ENCODE measurements at regions not wholly inside any gene's neighbourhood (a gene's known extent, or its start where the extent isn't known, plus 50 kb on each side); places are given as distances from the start of the nearest gene placed in this dataset.
"Not testable (repeated sequence)": the region's sequence is repeated elsewhere in the genome, so short reads cannot be mapped to it uniquely, and the experiment has no call there.

GRCh38 chr12:84492351-84492883, 420.2 kb downstream of the SLC6A15 start:
- no peak for FAIRE-seq

DNA sequence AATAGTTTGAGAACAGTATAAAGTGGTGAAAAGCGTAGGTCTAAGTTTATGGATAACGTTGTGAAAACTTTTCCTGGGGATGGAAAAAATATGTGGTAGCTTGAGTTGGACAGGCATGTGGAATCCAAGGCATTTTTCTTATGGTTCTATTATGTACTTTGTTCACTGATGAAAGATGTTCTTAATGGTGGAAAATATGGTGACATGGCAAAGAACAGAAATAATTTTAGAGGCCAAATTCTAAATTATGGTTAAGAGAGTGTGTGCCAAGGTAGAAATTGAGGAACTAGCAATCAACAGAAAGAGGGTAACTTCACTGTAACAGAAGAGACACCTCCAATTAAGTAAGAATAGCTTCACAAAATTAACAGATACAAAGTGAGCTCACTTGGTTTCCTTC, 427.8 kb downstream of the SLC6A15 start:
- no peak for FAIRE-seq

- FAIRE-seq: no peak
Observed at GRCh38 chr12:84480803-84481202, 431.8 kb downstream of the SLC6A15 start.

GRCh38 chr12:84470361-84470760, 442.2 kb downstream of the SLC6A15 start:
- FAIRE-seq: no peak

DNA sequence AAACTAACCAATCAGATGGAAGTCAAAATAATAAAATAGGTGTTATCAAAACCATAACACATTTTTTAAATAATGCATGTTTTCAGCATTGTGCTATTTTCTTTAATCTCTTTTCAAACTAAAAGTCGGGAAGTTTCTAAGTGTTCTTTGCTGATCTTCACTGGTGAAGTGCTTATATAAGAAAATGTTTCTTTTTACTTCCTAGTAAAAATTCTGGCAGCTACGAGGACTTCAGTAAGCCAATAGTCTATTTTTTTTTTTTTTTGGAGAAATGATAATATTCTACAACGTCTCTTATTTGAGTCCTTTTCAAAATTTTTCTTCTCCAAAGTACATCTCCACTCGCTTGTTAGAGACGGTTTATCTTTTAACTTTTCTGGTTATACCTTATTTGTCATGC, 448.0 kb downstream of the SLC6A15 start:
- FAIRE-seq: no peak

DNA sequence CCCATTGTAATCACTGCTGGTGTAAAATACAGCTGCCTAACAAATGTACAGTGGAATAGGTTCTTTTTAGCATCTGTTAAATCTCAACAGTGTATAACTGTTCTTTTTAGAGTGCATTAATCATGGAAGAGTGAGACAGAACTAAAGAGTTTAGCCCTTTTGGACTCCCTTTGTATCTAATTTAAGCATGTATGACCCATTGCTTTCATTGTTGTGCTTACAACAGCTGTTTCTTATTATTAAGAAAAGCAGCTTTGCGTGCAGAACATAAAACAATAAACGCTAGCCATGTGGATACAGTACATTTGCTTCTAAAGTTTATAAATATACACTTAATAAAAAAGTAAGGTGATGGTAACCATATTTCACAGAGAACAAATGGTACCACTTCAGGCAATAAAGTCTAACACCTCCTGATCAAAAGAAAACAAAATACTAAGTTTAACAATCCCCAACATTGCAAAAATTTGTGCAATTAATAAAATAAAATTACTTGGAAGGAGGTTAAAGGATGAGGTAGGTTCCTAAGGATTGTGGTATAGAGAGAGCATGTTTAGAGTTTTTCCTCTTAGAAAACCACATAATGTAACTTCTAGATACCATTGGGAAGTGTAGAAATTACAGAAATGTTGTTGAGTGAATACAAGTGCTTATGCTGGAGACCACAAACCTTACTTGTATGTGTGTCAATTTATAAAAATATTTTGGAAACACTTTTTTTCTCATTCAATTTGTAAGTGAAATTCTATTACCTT, 448.7 kb downstream of the SLC6A15 start:
- FAIRE-seq: no peak

GRCh38 chr12:84455598-84455997, 457.0 kb downstream of the SLC6A15 start:
- FAIRE-seq: no peak

DNA sequence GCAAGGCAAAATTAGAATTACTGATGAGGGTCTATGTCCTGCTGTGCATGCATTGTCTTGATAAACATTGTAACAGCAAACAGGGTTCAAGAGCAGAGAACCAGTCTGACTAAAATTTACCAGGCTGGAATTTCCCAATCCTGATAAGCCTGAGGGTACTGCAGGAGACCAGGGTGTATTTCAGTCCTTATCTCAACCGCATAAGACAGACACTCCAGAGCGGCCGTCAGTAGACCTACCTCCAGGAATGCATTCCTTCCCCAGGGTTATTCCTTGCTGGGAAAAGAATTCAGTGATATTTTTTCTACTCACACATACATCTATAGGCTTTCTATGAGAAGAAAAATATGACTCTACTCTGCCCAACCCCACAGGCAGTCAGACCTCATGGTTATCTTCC, 466.1 kb downstream of the SLC6A15 start:
- not testable (repeated sequence) for FAIRE-seq

DNA sequence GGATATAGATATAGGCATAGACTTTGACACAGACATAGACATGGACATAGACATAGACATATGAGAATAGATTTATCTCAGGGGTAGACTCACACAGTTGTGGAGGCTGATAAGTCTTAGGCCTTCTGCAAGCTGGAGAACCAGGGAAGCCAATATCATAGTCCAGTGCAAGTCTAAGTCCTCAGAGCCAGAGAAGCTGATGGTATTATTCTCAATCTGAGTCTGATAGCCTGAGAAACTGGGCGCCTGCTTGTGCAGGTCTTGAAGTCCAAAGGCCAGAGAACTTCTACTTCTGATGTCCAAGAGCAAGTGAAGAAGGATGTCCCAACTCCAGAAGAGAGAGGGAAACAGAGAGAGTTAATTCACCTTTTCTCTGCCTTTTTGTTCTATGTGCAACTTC, 476.5 kb downstream of the SLC6A15 start:
- FAIRE-seq: no peak

- no peak for FAIRE-seq
Observed at GRCh38 chr12:84435682-84436081, 476.9 kb downstream of the SLC6A15 start.

DNA sequence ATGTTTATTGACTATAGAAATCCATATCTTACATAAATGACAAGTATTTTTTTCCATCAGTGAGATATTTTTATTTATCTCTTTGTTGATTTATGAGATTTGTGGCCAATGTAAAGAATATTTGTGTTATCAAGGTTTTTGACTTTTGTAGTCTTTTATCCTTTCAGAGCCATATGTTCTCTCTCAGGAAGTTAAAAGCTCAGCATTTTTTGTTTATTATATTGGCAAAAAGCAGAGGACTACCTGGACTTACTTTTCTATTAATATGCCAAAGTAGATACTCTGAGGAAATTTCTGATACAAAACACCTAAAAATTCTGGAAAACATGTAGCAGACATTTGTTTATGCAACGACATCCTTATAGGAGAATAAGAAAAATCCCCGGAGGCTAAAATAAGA, 490.3 kb downstream of the SLC6A15 start:
- no peak for FAIRE-seq

DNA sequence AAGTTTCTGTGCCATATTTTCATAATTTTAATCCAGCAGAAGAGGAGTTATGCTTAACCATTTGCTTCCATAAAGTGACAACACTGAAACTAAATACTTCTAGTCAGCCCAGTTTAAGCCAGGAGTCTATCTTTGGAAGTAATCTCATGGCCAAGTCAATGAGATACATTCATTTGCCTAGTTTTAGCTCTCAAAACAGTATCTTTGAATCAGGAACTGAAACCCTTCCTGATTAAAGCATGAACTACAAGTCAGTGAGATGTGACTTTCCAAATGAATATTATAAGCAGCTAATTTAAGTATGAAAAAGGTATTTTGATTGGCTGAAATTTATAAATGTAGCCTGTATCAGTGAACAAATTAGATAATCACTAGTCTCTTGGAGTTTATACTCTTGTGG, 491.5 kb downstream of the SLC6A15 start:
- no peak for FAIRE-seq

DNA sequence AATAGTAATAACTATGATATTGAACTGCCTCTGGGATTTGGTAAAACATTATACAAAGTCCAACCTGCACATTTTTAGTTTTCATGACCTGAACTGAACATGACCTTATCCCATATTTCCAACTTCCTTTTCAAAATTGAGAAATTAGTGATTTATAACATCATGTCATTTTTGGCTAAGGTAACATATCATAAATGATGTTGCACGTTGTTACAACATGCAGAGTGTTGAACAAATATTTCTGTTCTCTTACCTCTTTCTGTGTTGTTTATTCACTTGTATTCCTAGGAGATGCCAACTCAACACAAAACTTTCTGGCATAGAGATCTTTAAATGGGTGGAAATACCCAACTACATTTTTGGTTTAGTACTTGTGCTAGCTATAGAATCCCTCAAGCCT, 496.0 kb downstream of the SLC6A15 start:
- FAIRE-seq: no peak

GRCh38 chr12:84415946-84416345, 496.7 kb downstream of the SLC6A15 start:
- FAIRE-seq: no peak

DNA sequence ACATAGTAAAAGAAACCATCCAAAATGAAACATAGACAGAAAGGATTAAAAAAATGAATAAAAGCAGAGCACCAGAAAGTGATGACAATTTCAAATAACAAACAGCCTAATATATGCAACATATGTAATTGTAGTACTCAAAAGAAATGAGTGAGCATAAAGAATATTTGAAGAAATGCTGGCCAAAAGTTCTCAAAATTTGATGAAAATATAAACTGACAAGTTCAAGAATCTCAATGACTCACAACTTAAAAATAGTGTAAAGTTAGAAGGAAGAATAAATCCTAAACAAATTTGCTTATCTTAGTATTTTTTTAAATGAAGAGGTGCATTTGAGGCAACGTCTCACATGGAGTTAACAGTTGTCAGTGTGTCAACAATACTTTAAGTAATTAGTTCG, 498.9 kb downstream of the SLC6A15 start:
- FAIRE-seq: no peak

DNA sequence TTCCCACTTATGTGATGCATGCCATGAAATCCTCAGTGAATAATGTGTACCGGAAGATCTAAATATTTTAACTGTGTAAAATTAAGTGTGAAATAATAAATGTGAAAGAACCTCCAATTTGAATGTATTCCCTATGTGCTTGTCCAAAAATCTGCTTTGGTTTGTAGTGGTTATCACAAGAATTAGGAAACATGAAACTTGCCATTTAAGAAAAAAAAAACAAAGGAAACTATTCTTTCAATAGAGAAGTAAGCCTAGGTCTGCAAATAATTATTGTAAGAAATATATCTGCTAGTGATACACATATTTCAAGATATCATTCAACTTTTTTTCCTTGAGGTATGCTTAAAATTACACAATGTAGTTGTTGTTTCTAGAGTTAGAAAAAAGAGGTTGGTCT, 500.4 kb downstream of the SLC6A15 start:
- no peak for FAIRE-seq

DNA sequence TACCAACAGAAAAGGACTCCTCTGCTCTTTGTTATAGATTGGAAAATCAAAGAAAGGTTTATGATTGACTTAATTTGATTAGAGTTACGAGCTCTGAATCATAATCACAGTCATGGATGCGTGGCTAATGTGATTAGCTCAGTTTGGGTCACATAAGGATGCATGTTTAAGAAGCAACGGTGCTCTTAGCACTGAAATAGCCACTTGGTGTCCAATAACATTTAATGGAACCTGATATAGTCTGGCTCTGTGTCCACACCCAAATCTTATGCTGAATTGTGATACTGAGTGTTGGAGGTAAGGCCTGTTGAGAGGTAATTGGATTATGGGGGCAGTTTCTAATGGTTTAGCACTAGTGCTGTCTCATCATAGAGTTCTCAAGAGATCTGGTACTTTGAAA, 501.6 kb downstream of the SLC6A15 start:
- no peak for FAIRE-seq

DNA sequence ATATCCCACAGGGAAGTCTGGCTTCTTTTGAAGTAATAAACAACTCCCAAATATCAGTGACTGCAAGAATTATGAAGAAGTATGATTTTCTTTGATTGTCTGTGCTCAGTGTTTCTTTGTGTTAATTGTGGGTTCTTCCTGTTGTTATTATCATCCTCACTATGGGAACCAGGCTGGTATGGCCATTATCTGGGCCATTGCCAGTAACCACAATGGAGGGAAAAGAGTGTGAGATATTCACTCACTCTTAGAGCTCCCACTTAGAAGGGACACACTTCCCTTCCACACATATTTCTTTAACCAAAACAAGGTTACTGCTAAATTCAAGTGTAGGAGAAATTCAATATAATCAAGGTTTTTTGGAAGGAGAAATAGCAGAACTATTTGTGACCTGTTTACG, 503.7 kb downstream of the SLC6A15 start:
- no peak for FAIRE-seq

- not testable (repeated sequence) for FAIRE-seq
Observed at GRCh38 chr12:84406720-84407119, 505.9 kb downstream of the SLC6A15 start.

GRCh38 chr12:84397846-84398245, 514.8 kb downstream of the SLC6A15 start:
- FAIRE-seq: no peak

DNA sequence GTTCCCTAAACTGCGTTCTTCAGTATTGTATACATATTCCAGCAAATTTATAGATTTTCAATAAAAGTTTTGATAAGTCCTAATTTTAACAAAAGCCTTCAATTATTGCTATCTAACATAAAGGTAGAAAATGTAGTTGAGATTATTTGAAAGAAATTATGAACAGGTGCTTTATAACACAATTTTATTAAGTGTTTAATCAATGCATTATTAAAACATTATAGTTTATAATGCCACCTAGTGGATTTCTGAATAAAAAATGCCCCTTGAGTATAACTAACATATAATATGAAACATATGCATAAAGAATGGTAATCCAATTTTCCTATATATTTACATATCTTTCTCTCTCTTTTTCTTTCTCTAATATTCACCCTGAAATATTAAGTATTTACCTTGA, 515.3 kb downstream of the SLC6A15 start:
- FAIRE-seq: peak; percentile 79

- FAIRE-seq: not testable (repeated sequence)
Observed at GRCh38 chr12:84391176-84391575, 521.4 kb downstream of the SLC6A15 start.

GRCh38 chr12:84384384-84384783, 528.2 kb downstream of the SLC6A15 start:
- no peak for FAIRE-seq

DNA sequence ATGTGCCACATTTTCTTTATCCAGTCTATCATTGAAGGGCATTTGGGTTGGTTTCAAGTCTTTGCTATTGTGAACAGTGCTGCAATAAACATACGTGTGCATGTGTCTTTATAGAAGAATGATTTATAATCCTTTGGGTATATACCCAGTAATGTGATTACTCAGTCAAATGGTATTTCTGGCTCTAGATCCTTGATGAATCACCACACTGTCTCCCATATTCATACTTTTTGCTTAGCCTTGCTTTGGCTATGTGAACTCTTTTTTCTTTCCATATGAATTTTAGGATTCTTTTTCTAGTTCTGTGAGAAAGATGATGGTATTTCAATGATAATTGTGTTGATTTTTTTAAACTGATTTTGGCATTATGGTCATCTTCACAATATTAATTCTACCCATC, 530.1 kb downstream of the SLC6A15 start:
- not testable (repeated sequence) for FAIRE-seq

GRCh38 chr12:84376320-84376719, 536.3 kb downstream of the SLC6A15 start:
- no peak for FAIRE-seq

All from colon (tissue), 2 donors.